SK-N-MC (cell line): ENCODE measurements at regions not wholly inside any gene's neighbourhood (a gene's known extent, or its start where the extent isn't known, plus 50 kb on each side); places are given as distances from the start of the nearest gene placed in this dataset.

Source experiments
- EZH2 ChIP-seq: fragments of 200-600 bp; sonication (generic); IDR thresholded peaks from one replicate; pipeline ENCODE4 v1.6.1; 2017; ENCODE audit warnings: antibody characterized with exemption
- FOXP2 ChIP-seq: optimal IDR thresholded peaks from 2 replicates; pipeline ENCODE3; 2011; ENCODE audit warnings: mild to moderate bottlenecking, moderate library complexity; ENCODE audit not compliant: insufficient read depth; ENCODE audit errors: extremely low read length, control extremely low read depth
- POLR2AphosphoS5 ChIP-seq: IDR thresholded peaks from 2 replicates; pipeline ENCODE4 v1.6.1; 2012; ENCODE audit warnings: mild to moderate bottlenecking, low read depth, low read length, borderline replicate concordance

DNA sequence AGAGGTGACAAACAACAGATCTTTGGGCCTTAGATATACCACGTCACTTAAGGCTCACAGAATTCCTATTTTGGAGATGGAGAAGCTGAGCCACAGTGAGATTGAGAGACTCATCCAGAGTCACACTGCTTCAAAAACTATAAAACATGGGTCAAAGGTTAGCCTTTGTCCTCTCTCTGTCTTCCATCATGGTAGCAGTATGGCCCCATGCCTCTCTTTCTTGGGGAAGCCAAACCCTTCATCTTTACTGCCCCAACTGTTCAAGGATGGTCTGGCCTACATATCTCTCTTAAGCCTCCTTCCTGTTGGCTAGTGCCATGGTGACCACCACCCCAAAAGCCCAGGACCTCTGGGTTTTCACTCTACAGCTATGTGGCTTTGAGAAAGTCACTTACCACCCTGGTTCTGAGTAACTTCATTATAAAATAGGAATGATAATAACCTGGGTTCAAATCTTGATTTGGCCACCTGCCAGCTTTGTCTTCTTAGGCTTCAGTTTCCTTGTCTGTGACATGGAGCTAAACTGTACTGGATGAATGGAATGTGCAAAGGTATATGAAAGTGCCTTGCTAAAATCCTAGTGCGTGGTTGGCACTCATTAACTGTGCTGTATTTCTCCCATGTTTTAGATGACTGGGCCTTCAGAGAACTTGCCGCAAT is 85.9 kb upstream of the JUN start:
- no peak for TF ChIP-seq POLR2AphosphoS5
- no peak for TF ChIP-seq EZH2
- no peak for TF ChIP-seq FOXP2
